ENCODE measurements at regions not wholly inside any gene's neighbourhood (a gene's known extent, or its start where the extent isn't known, plus 50 kb on each side); places are given as distances from the start of the nearest gene placed in this dataset.

GRCh38 chr5:2569176-2569575, 182.3 kb downstream of the IRX2 start:
- no peak overlapping the region for H3K4me3 ChIP-seq (replicated peaks in 1 of 3; ENCODE audit: insufficient read depth in 1 of 3, low read depth in 1 of 3, low read length in 3 of 3)
- no peaks in the 10 kb centered on the region for H3K9me1 ChIP-seq (replicated peaks; ENCODE audit: control insufficient read depth, extremely low read depth, insufficient read depth, low read length)
- H3K4me2 ChIP-seq (ENCODE audit: insufficient read depth, low read length), result no peak overlapping the region
- no peak for FAIRE-seq
- dilution Hi-C loops (cut with MboI; ENCODE audit: extremely low pct_ligation_motif_present, low sequenced_read_pairs) (no loop called here), intact Hi-C loops (cut with micrococcal nuclease) (no loop called here)
- DNase-seq (ENCODE audit: low read depth, low spot score), result no peak
- no peaks in the 10 kb centered on the region for H3K27me3 ChIP-seq (ENCODE audit: control insufficient read depth in 2 of 2, insufficient read depth in 2 of 2, low read length in 2 of 2)
- H3K9me3 ChIP-seq (replicated peaks; ENCODE audit: control insufficient read depth, insufficient read depth, low read length), result peaks cover 8% of the 10 kb centered on the region
- no peak overlapping the region for H3K9ac ChIP-seq (replicated peaks; ENCODE audit: extremely low read depth, insufficient read depth, low read length)
- no peak overlapping the region for H2AFZ ChIP-seq (ENCODE audit: low read depth, low read length)
- no peaks in the 10 kb centered on the region for H3K79me2 ChIP-seq (ENCODE audit: control insufficient read depth, insufficient read depth, low read length)
- BruUV-seq (replicated peaks), result no TSS peak
- POLR2A ChIA-PET, result no interaction called here
- no peaks in the 10 kb centered on the region for H3K36me3 ChIP-seq (ENCODE audit: control insufficient read depth in 2 of 2, extremely low read depth in 1 of 2, insufficient read depth in 2 of 2, low read length in 2 of 2)
- H3K4me1 ChIP-seq (ENCODE audit: control insufficient read depth, extremely low read depth, insufficient read depth, low read length), result no peaks in the 10 kb centered on the region
- CTCF ChIA-PET, result no interaction called here
- TF ChIP-seq FOS (IDR thresholded peaks at IDR 0.05; ENCODE audit: borderline replicate concordance, insufficient read depth, low read length) (no peak), MYC (IDR thresholded peaks at IDR 0.05; ENCODE audit: low read depth, low read length) (no peak), EZH2 (IDR thresholded peaks at IDR 0.05; ENCODE audit: borderline replicate concordance, low read depth, low read length, severe bottlenecking) (no peak), JUN (IDR thresholded peaks at IDR 0.05; ENCODE audit: borderline replicate concordance, insufficient read depth, insufficient read length, low read depth) (no peak), POLR2A (IDR thresholded peaks at IDR 0.05; ENCODE audit: low read depth, low read length) (no peak), GATA2 (IDR thresholded peaks at IDR 0.05; ENCODE audit: insufficient read depth, insufficient read length, low read depth, low read length) (no peak), POLR2AphosphoS5 (IDR thresholded peaks at IDR 0.05; ENCODE audit: insufficient read depth, low read depth, low read length) (no peak)
- TF ChIP-seq, protein P1, sequence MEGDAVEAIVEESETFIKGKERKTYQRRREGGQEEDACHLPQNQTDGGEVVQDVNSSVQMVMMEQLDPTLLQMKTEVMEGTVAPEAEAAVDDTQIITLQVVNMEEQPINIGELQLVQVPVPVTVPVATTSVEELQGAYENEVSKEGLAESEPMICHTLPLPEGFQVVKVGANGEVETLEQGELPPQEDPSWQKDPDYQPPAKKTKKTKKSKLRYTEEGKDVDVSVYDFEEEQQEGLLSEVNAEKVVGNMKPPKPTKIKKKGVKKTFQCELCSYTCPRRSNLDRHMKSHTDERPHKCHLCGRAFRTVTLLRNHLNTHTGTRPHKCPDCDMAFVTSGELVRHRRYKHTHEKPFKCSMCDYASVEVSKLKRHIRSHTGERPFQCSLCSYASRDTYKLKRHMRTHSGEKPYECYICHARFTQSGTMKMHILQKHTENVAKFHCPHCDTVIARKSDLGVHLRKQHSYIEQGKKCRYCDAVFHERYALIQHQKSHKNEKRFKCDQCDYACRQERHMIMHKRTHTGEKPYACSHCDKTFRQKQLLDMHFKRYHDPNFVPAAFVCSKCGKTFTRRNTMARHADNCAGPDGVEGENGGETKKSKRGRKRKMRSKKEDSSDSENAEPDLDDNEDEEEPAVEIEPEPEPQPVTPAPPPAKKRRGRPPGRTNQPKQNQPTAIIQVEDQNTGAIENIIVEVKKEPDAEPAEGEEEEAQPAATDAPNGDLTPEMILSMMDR (IDR thresholded peaks at IDR 0.05; ENCODE audit: extremely low read depth in 1 of 2, insufficient read depth in 1 of 2, low read depth in 1 of 2, low read length in 2 of 2), result no peak
- TF ChIP-seq, protein P2, sequence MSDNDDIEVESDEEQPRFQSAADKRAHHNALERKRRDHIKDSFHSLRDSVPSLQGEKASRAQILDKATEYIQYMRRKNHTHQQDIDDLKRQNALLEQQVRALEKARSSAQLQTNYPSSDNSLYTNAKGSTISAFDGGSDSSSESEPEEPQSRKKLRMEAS (IDR thresholded peaks at IDR 0.05; ENCODE audit: insufficient read depth, insufficient read length), result no peak
- H3K27ac ChIP-seq (ENCODE audit: insufficient read depth, low read depth, low read length), result no peak overlapping the region
- no peaks in the 10 kb centered on the region for H4K20me1 ChIP-seq (replicated peaks; ENCODE audit: control insufficient read depth, extremely low read depth, insufficient read depth, low read length)

Data from endothelial cell of umbilical vein (primary cell).